GM18909 (cell line): ENCODE measurements at regions not wholly inside any gene's neighbourhood (a gene's known extent, or its start where the extent isn't known, plus 50 kb on each side); places are given as distances from the start of the nearest gene placed in this dataset.

Source experiments
- ATAC-seq: cut with Tn5 transposase; IDR thresholded peaks from one replicate; pipeline ENCODE4 v1.9.1; 2021; ENCODE audit warnings: mild to moderate bottlenecking; ENCODE audit not compliant: unreplicated experiment, poor library complexity

- ATAC-seq: no peak
Observed at GRCh38 chr6:51553246-51554015, 534.0 kb downstream of the PKHD1 start.

- no peak for ATAC-seq
Observed at GRCh38 chr6:51554029-51554428, 533.4 kb downstream of the PKHD1 start.

DNA sequence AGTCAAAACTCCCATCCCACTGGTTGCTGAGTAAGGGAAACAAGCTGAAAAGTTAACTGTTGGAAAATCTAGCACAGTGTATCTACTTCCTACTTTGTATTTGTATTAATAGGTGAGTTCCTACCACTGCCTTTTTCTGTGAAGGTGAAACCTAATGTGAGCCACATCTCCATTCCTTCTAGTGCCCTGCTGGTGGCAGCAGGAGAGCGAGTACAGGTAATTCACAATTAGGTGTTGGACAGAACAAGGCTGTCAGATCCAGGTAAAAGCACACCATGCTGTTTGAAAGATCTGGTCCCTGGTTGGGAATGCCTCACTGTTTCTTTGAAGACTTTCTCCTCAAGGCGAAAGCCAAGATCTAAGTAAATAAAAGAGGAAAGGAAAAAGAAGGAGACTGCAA lies 528.4 kb downstream of the PKHD1 start:
- ATAC-seq: no peak

GRCh38 chr6:51562198-51562597 lies 525.2 kb downstream of the PKHD1 start:
- peak; percentile 92 for ATAC-seq
